ELR (cell line): ENCODE measurements at regions not wholly inside any gene's neighbourhood (a gene's known extent, or its start where the extent isn't known, plus 50 kb on each side); places are given as distances from the start of the nearest gene placed in this dataset.
A peak's percentile ranks its signal among the peaks of the same experiment; 100 is the strongest.
"Not testable (repeated sequence)": the region's sequence is repeated elsewhere in the genome, so short reads cannot be mapped to it uniquely, and the experiment has no call there.

ENCODE experiments used
- DNase-seq: peaks from one replicate; pipeline ENCODE4 v3.0.0-alpha.2; 2015; ENCODE audit warnings: low read depth

DNA sequence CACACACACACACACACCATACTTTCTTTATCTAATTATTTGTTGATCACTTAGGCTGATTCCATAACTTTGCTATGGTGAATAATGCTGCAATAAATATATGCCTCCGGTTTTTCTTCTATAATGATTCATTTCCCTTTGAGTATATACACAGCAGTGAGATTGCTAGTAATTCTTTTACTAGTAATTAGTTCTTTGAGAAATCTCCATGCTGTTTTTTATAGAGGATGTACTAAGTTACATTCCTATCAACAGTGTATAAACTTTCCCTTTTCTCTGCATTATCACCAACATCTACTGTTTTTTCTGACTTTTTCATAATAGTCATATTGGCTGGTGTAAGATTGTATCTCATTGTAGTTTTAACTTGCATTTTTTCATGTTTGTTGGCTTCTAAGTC is 1405.1 kb downstream of the PCDH9 start:
- peak; percentile 36 for DNase-seq

DNA sequence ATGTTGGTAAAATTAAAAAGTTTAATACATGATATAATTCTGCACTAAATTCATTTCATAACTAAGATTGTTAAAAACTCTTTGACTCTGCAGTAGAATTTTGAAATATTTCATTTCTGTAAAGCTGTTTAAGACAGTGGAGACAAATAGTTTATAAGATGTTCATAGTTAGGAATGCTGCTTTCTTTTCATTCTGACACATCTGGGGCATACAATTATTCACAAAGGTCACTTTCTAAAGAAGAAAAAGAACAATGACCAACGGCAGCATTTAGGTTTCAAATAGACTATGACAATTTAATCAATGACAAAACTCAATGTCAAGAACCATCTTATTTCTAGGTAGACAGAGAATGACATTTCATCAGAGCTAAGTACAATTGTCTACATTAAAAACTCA is 1422.1 kb downstream of the PCDH9 start:
- peak; percentile 5 for DNase-seq

DNA sequence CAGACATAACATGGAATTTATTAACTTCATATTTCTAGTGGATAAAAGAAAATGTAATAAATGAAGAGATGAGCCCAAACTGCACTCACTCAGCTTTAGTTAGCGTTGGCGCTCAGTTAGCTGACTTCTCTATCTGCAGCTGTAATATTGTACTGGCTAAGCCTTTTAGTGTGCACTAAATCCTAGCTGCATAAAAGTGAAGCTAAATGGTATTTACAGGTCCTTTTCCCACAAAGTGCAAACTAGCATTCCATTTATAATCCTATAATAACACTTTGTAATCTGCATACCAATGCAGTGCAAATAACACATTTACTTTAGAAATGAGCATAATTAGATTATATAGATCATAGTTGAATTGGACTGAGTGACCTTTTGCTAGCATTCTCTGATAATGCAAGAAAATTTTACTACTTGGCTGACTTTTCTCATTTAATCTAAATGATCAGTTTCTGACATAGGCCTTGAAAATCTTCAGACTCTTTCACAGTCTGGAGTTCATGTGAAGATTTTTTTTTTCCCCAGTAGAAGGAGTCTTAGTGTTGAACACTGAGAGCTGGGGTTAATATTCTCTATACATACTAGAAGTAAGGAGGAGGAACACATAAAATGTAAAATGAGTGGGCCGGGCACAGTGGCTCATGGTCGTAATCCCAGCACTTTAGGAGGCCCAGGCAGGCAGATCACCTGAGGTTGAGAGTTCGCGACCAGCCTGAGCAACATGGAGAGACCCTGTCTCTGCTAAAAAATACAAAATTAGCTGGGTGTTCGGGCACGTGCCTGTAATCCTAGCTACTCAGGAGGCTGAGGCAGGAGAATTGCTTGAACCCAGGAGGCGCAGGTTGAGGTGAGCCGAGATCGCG is 1426.4 kb downstream of the PCDH9 start:
- DNase-seq = no peak

GRCh38 chr13:65789815-65790214 is 1440.3 kb downstream of the PCDH9 start:
- DNase-seq = peak; percentile 49

- no peak for DNase-seq
These were observed 1443.1 kb downstream of the PCDH9 start for GRCh38 chr13:65787082-65787481.

DNA sequence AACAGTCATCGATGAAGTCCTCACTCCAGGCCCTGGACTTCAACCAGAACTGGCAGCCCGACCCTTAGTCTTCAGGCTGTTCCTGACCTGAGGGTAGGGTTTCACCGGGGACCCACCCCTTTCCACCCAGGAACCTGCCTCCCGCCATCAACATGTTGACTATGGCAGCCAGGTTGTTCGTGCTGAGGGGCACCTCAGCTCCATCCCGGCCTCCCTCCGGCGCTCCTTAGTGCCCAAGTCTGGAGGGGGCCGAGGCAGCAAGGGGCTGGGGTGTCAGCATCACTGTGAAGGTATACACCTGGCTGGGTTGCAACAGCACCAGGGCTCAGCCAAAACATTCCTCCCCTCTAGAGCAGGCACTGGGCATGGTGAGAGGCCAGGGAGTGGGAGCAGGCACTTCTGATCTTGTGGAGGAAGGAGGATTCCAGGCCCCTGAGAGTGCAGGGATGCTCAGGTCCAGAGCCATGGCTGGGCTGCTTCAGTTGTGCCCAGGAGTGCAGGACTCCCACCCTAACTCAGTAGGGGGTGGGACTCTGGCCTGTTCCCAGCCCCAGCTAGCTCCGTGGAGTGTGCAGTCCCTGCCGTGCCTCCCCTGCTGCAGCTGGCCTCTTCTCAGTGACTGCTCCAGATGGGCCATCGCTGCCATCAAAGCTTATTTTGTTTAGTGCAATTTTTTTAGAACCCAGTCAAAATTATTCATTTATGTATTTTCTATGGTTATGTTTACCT is 1445.9 kb downstream of the PCDH9 start:
- DNase-seq = no peak

GRCh38 chr13:65783383-65783782 is 1446.8 kb downstream of the PCDH9 start:
- no peak for DNase-seq

DNA sequence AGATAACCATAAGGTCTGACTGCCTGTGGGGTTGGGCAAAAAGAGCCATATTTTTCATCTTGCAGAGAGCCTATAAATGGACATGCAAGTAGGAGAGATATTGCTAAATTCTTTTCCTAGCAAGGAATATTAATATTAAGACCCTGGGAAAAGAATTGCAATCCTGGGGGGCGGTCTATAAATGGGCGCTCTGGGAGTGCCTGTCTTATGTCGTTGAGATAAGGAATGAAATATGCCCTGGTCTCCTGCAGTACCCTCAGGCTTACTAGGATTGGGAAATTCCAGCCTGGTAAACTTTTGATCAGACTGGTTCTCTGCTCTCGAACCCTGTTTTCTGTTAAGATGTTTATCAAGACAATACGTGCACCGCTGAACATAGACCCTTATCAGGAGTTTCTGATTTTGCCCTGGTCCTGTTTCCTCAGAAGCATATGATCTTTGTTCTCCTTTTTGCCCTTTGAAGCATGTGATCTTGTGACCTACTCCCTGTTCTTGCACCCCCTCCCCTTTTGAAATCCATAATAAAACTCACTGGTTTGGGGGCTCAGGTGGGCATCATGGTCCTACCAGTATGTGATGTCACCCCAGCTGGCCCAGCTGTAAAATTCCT is 1458.3 kb downstream of the PCDH9 start:
- DNase-seq = not testable (repeated sequence)

GRCh38 chr13:65768545-65768944 is 1461.6 kb downstream of the PCDH9 start:
- DNase-seq = no peak

- no peak for DNase-seq
These were observed 1466.3 kb downstream of the PCDH9 start for GRCh38 chr13:65763811-65764210.

GRCh38 chr13:65762012-65762411 is 1468.1 kb downstream of the PCDH9 start:
- no peak for DNase-seq

GRCh38 chr13:65756071-65756671 is 1474.0 kb downstream of the PCDH9 start:
- DNase-seq = no peak

- DNase-seq = no peak
These were observed 1481.9 kb downstream of the PCDH9 start for GRCh38 chr13:65748227-65748626.

- no peak for DNase-seq
These were observed 1483.7 kb downstream of the PCDH9 start for GRCh38 chr13:65746406-65746921.

GRCh38 chr13:65744836-65745235 is 1485.3 kb downstream of the PCDH9 start:
- no peak for DNase-seq

DNA sequence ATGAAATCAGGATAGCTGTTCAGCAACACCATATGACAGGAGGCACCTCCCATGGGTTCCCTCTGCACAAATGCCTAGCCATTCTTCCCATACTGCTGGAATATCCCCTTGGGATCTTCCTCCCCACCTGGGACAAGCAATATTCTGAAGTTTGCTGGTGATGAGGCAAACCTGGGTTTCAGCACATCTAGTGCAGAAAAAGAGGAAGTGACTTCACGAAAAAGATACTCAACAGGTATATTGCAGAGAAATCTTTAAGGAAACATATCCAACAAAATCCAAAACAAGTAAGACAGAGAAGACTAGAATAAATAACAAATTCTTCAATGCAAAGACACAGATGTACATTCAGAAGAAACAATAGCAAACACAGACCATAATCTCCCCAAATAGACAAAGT is 1497.0 kb downstream of the PCDH9 start:
- DNase-seq = no peak

GRCh38 chr13:65727070-65727469 is 1503.1 kb downstream of the PCDH9 start:
- DNase-seq = no peak

DNA sequence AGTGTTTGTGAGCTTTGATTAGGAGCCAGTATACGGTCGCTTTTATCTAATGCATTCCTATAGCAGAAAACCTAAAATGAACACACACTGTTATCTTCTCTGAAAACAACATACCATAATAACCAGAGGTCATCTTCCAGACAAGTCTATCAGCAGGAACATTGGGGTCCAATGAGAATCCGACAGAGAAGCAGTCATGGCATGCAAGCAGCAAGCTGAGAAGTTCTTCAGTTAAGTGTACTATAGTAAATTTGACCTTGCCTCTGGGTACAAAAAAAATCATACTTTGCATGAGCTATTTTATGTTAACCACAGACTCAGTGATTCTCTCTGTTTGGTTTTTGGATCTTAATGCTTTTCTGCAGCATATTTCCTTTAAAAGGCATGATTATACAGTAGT is 1505.1 kb downstream of the PCDH9 start:
- no peak for DNase-seq

DNA sequence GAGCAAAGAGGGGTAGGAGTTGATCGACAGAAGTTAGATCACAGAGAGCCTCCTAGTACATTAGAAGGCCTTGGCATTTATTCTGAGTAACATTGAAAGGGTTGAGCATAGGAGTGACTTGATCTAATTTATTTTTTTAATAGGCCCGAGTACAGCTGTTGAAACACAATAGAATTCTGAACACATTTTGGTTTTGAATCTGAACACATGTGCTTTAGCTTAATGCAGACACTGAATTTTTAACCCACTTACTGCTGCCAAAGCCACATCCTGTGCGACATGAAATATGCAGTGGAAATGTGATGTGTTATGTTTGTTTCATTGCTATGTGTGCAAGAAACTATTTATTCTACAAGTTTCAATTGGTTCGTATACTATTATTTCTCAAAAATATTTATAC is 1505.9 kb downstream of the PCDH9 start:
- DNase-seq = no peak

DNA sequence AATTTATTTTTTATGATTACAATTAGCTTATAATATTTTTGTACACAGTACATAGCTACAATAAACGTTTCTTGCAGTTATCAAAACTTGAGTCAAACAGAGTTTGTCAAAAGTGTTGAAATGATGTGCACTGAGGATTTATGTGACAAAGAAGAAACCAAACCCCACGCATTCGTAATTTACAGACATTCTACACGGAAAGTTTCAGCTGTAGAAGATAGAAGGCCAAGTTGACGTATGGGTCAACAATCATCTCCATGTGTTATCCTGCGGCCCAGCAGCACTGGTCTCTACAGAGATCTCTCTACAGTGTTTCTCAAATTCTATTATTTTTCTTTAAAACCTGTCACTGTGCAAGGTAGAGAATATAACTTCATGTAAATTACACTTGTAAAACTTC is 1507.6 kb downstream of the PCDH9 start:
- DNase-seq = no peak

DNA sequence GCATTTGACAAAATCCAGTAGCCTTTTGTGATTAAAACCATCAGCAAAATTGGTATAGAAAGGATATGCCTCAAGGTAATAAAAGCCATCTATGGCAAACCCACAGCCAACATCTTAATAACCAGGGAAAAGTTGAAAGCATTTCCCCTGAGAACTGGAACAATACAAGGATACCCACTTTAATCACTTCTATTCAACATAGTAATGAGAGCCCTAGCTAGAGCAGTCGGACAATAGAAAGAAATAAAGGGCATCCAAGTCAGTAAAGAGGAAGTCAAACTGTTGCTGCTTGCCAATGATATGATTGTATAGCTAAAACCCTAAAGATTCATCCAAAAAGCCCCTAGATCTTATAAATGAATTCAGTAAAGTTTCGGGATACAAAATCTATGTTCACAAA is 1510.3 kb downstream of the PCDH9 start:
- DNase-seq = no peak

GRCh38 chr13:65710514-65710913 is 1519.6 kb downstream of the PCDH9 start:
- DNase-seq = no peak
